HL-60 (cell line): ENCODE measurements at regions not wholly inside any gene's neighbourhood (a gene's known extent, or its start where the extent isn't known, plus 50 kb on each side); places are given as distances from the start of the nearest gene placed in this dataset.

Source experiments
- DNase-seq, 2 experiments: peaks; one replicate each; pipeline ENCODE4 v3.0.0-alpha.2; 2010 to 2020; ENCODE audit warnings: low read depth in 1 of 2, low spot score in 1 of 2
- H3K27ac ChIP-seq: fragments of 250-450 bp; sonication (Bioruptor Pico); replicated peaks from 2 replicates; pipeline ENCODE4 v1.5.1; 2020; ENCODE audit warnings: mild to moderate bottlenecking, moderate library complexity
- H3K27me3 ChIP-seq: fragments of 250-450 bp; sonication (Bioruptor Pico); 2 replicates; pipeline ENCODE4 v1.5.1; 2021; ENCODE audit warnings: mild to moderate bottlenecking, moderate library complexity; ENCODE audit not compliant: insufficient read depth, poor library complexity, severe bottlenecking
- H3K4me3 ChIP-seq: replicated peaks from 2 replicates; pipeline ENCODE4 v1.5.1; 2011; ENCODE audit warnings: mild to moderate bottlenecking, control low read depth, low read length; ENCODE audit not compliant: insufficient read depth
- GABPA ChIP-seq: IDR thresholded peaks from 2 replicates; pipeline ENCODE4 v1.6.1; 2012; ENCODE audit warnings: low read depth
- POLR2AphosphoS5 ChIP-seq: IDR thresholded peaks from 2 replicates; pipeline ENCODE4 v1.6.1; 2012; ENCODE audit warnings: low read depth
- SPI1 ChIP-seq: IDR thresholded peaks from 2 replicates; pipeline ENCODE4 v1.6.1; 2012; ENCODE audit warnings: low read depth, mild to moderate bottlenecking, borderline replicate concordance
- TF ChIP-seq, protein P1 (sequence below): IDR thresholded peaks from one replicate; pipeline ENCODE4 v1.5.1; 2011; ENCODE audit warnings: low read length, control low read depth, inconsistent platforms; ENCODE audit not compliant: insufficient read depth
- TF ChIP-seq, protein P2 (sequence below): IDR thresholded peaks from 2 replicates; pipeline ENCODE4 v1.6.1; 2012; ENCODE audit warnings: low read depth; ENCODE audit not compliant: insufficient replicate concordance

DNA sequence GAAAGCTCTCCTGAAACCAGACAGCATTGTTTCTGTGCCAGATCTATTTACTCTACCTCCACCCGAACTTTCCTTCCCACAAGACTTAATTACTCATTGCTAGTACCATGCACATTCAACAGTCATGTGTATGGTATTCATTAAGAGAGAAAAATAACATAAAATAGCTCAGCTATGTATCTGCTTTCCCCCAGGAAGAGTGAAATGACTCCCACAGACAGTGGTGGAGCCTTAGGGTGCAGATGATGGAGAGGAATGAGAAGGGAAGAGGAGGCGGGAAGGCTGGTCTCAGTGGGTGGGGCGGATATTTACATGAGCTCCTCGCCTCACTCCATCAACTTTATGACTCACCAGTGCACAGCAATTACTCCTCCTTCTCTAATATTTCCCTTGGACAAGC, 724.5 kb downstream of the EPHA4 start:
- DNase-seq = no peak
- no peak overlapping the region for H3K27ac ChIP-seq
- TF ChIP-seq, protein P1, sequence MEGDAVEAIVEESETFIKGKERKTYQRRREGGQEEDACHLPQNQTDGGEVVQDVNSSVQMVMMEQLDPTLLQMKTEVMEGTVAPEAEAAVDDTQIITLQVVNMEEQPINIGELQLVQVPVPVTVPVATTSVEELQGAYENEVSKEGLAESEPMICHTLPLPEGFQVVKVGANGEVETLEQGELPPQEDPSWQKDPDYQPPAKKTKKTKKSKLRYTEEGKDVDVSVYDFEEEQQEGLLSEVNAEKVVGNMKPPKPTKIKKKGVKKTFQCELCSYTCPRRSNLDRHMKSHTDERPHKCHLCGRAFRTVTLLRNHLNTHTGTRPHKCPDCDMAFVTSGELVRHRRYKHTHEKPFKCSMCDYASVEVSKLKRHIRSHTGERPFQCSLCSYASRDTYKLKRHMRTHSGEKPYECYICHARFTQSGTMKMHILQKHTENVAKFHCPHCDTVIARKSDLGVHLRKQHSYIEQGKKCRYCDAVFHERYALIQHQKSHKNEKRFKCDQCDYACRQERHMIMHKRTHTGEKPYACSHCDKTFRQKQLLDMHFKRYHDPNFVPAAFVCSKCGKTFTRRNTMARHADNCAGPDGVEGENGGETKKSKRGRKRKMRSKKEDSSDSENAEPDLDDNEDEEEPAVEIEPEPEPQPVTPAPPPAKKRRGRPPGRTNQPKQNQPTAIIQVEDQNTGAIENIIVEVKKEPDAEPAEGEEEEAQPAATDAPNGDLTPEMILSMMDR = no peak
- TF ChIP-seq SPI1 (no peak), GABPA (no peak), POLR2AphosphoS5 (no peak)
- TF ChIP-seq, protein P2, sequence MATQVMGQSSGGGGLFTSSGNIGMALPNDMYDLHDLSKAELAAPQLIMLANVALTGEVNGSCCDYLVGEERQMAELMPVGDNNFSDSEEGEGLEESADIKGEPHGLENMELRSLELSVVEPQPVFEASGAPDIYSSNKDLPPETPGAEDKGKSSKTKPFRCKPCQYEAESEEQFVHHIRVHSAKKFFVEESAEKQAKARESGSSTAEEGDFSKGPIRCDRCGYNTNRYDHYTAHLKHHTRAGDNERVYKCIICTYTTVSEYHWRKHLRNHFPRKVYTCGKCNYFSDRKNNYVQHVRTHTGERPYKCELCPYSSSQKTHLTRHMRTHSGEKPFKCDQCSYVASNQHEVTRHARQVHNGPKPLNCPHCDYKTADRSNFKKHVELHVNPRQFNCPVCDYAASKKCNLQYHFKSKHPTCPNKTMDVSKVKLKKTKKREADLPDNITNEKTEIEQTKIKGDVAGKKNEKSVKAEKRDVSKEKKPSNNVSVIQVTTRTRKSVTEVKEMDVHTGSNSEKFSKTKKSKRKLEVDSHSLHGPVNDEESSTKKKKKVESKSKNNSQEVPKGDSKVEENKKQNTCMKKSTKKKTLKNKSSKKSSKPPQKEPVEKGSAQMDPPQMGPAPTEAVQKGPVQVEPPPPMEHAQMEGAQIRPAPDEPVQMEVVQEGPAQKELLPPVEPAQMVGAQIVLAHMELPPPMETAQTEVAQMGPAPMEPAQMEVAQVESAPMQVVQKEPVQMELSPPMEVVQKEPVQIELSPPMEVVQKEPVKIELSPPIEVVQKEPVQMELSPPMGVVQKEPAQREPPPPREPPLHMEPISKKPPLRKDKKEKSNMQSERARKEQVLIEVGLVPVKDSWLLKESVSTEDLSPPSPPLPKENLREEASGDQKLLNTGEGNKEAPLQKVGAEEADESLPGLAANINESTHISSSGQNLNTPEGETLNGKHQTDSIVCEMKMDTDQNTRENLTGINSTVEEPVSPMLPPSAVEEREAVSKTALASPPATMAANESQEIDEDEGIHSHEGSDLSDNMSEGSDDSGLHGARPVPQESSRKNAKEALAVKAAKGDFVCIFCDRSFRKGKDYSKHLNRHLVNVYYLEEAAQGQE = no peak

DNA sequence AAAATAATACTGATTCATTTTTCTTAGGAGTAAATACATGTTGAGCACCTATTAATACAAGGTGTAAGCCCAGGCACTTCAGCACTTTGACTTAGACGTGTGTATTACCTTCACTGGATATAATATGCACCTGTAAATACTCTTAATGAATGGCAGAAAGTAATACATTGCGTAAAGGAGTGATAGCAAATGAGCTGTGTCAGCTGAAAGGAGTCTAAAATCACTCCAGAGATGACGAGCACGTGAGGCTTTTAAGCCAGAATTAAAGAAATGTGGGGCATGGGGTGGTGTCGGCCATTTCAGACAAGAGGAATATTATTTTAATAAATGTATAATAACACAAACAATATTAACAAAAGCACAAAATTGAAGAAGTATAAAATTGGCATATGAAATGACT, 722.7 kb downstream of the EPHA4 start:
- no peak for DNase-seq
- Histone ChIP-seq H3K27me3 (no peaks in the 10 kb centered on the region), H3K4me3 (no peak overlapping the region), H3K27ac (no peak overlapping the region)
- TF ChIP-seq POLR2AphosphoS5 (no peak), GABPA (no peak), SPI1 (no peak)
- TF ChIP-seq, protein P2 = no peak
- TF ChIP-seq, protein P1 = no peak

More for the DNA sequence above, 724.5 kb downstream of the EPHA4 start:
- no peaks in the 10 kb centered on the region for H3K27me3 ChIP-seq
- H3K4me3 ChIP-seq = no peak overlapping the region

DNA sequence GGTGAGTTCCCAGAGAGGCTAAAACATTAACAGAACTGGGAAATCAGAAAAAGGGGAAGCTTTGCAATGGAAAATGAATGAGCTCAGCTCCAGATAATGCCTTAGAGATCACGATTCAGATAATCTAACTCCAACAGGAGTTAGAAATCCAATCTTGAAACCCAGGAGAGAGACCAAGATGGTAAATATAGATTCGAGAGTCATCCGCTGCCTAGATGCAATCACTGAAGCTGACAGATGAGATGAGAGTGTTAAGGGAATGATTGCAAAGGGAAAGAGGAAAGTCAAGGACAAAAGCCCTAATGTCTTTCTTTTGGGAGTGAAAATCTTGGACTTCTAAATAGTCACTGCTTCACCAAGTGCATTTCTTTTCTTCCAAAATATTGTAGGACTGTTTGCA, 722.0 kb downstream of the EPHA4 start:
- TF ChIP-seq SPI1 = no peak
- TF ChIP-seq, protein P1 = no peak
- no peak for TF ChIP-seq GABPA
- TF ChIP-seq POLR2AphosphoS5 = no peak
- TF ChIP-seq, protein P2 = no peak
- Histone ChIP-seq H3K4me3 (no peak overlapping the region), H3K27me3 (no peaks in the 10 kb centered on the region), H3K27ac (no peak overlapping the region)
- no peak for DNase-seq
